ENCODE measurements at regions not wholly inside any gene's neighbourhood (a gene's known extent, or its start where the extent isn't known, plus 50 kb on each side); places are given as distances from the start of the nearest gene placed in this dataset.

GRCh38 chr14:97107080-97107479 is 309.9 kb downstream of the VRK1 start:
- H2BK15ac ChIP-seq (ENCODE audit: low read length), result no peak overlapping the region
- H3K27me3 ChIP-seq (ENCODE audit: control insufficient read depth in 3 of 3, insufficient read depth in 3 of 3, low read depth in 1 of 3, low read length in 3 of 3), result no peaks in the 10 kb centered on the region
- no peak overlapping the region for H3K14ac ChIP-seq (ENCODE audit: low read length)
- no peak overlapping the region for H2BK12ac ChIP-seq (ENCODE audit: low read length)
- H4K8ac ChIP-seq (ENCODE audit: low read depth, low read length), result no peak overlapping the region
- no peak for DNase-seq (ENCODE audit: low spot score)
- no peak overlapping the region for H2BK120ac ChIP-seq (ENCODE audit: low read depth, low read length)
- H3K9ac ChIP-seq (ENCODE audit: low read depth, low read length, poor library complexity), result no peak overlapping the region
- no peak overlapping the region for H3K4me3 ChIP-seq (ENCODE audit: low read length in 2 of 2)
- H4K91ac ChIP-seq (ENCODE audit: low read depth, low read length, poor library complexity), result no peak overlapping the region
- H3K9me3 ChIP-seq (replicated peaks in 1 of 2; ENCODE audit: control insufficient read depth in 2 of 2, insufficient read depth in 1 of 2, low read depth in 1 of 2, low read length in 2 of 2), result peaks cover 0 to 4% of the 10 kb centered on the region in 2 donors
- H3K36me3 ChIP-seq (replicated peaks in 1 of 2; ENCODE audit: control insufficient read depth in 2 of 2, insufficient read depth in 2 of 2, low read length in 2 of 2), result no peaks in the 10 kb centered on the region
- H3K18ac ChIP-seq (ENCODE audit: low read length), result no peak overlapping the region
- no peak overlapping the region for H3K23ac ChIP-seq (ENCODE audit: low read depth, low read length, poor library complexity)
- H2AFZ ChIP-seq (ENCODE audit: low read length), result no peak overlapping the region
- no peak overlapping the region for H2AK5ac ChIP-seq (ENCODE audit: low read depth, low read length)
- no peak overlapping the region for H2BK5ac ChIP-seq (ENCODE audit: low read length)
- no peak overlapping the region for H3K4ac ChIP-seq (ENCODE audit: low read length)
- no peak overlapping the region for H3K4me2 ChIP-seq (ENCODE audit: insufficient read depth, low read length, poor library complexity, severe bottlenecking)
- no CpG with 5 or more reads among the region's 9 CpGs for WGBS, 2 donors (ENCODE audit: extremely low coverage in 2 of 2, insufficient read length in 2 of 2, insufficient replicate concordance in 1 of 2)
- H3K79me1 ChIP-seq (ENCODE audit: low read depth, low read length), result no peaks in the 10 kb centered on the region
- H3K4me1 ChIP-seq (ENCODE audit: control insufficient read depth in 2 of 2, insufficient read depth in 1 of 2, low read depth in 1 of 2, low read length in 2 of 2), result no peaks in the 10 kb centered on the region
- no peak overlapping the region for H3K27ac ChIP-seq (replicated peaks; ENCODE audit: low read length)

- no peak overlapping the region for H2AFZ ChIP-seq (ENCODE audit: low read length)
- no peaks in the 10 kb centered on the region for H3K36me3 ChIP-seq (replicated peaks in 1 of 2; ENCODE audit: control insufficient read depth in 2 of 2, insufficient read depth in 2 of 2, low read length in 2 of 2)
- no peak overlapping the region for H3K4me3 ChIP-seq (ENCODE audit: low read length in 2 of 2)
- H2BK15ac ChIP-seq (ENCODE audit: low read length), result no peak overlapping the region
- H2BK120ac ChIP-seq (ENCODE audit: low read depth, low read length), result no peak overlapping the region
- no peak overlapping the region for H2BK12ac ChIP-seq (ENCODE audit: low read length)
- no peak overlapping the region for H3K18ac ChIP-seq (ENCODE audit: low read length)
- H4K8ac ChIP-seq (ENCODE audit: low read depth, low read length), result no peak overlapping the region
- H3K9ac ChIP-seq (ENCODE audit: low read depth, low read length, poor library complexity), result no peak overlapping the region
- WGBS, 2 donors (ENCODE audit: extremely low coverage in 2 of 2, insufficient read length in 2 of 2, insufficient replicate concordance in 1 of 2), result no CpG with 5 or more reads among the region's 4 CpGs
- no peak overlapping the region for H3K14ac ChIP-seq (ENCODE audit: low read length)
- H2AK5ac ChIP-seq (ENCODE audit: low read depth, low read length), result no peak overlapping the region
- H3K4me1 ChIP-seq (ENCODE audit: control insufficient read depth in 2 of 2, insufficient read depth in 1 of 2, low read depth in 1 of 2, low read length in 2 of 2), result no peaks in the 10 kb centered on the region
- no peaks in the 10 kb centered on the region for H3K79me1 ChIP-seq (ENCODE audit: low read depth, low read length)
- H3K4me2 ChIP-seq (ENCODE audit: insufficient read depth, low read length, poor library complexity, severe bottlenecking), result no peak overlapping the region
- no peak overlapping the region for H2BK5ac ChIP-seq (ENCODE audit: low read length)
- no peak for DNase-seq (ENCODE audit: low spot score)
- no peak overlapping the region for H3K4ac ChIP-seq (ENCODE audit: low read length)
- peaks cover 0 to 4% of the 10 kb centered on the region in 2 donors for H3K9me3 ChIP-seq (replicated peaks in 1 of 2; ENCODE audit: control insufficient read depth in 2 of 2, insufficient read depth in 1 of 2, low read depth in 1 of 2, low read length in 2 of 2)
- no peak overlapping the region for H4K91ac ChIP-seq (ENCODE audit: low read depth, low read length, poor library complexity)
- H3K27me3 ChIP-seq (ENCODE audit: control insufficient read depth in 3 of 3, insufficient read depth in 3 of 3, low read depth in 1 of 3, low read length in 3 of 3), result no peaks in the 10 kb centered on the region
- no peak overlapping the region for H3K23ac ChIP-seq (ENCODE audit: low read depth, low read length, poor library complexity)
- H3K27ac ChIP-seq (replicated peaks; ENCODE audit: low read length), result no peak overlapping the region
Observed at GRCh38 chr14:97107760-97108159, 310.6 kb downstream of the VRK1 start.

GRCh38 chr14:97109234-97109633 is 312.1 kb downstream of the VRK1 start:
- Histone ChIP-seq H3K27me3 (ENCODE audit: control insufficient read depth in 3 of 3, insufficient read depth in 3 of 3, low read depth in 1 of 3, low read length in 3 of 3) (no peaks in the 10 kb centered on the region), H4K91ac (ENCODE audit: low read depth, low read length, poor library complexity) (no peak overlapping the region), H3K9me3 (replicated peaks in 1 of 2; ENCODE audit: control insufficient read depth in 2 of 2, insufficient read depth in 1 of 2, low read depth in 1 of 2, low read length in 2 of 2) (peaks cover 0 to 4% of the 10 kb centered on the region in 2 donors), H3K4me1 (ENCODE audit: control insufficient read depth in 2 of 2, insufficient read depth in 1 of 2, low read depth in 1 of 2, low read length in 2 of 2) (peaks cover 0 to under 1% of the 10 kb centered on the region in 2 donors), H3K4me3 (ENCODE audit: low read length in 2 of 2) (peak overlapping the region in 1 of 2 donors; percentile 38), H2BK12ac (ENCODE audit: low read length) (no peak overlapping the region), H3K36me3 (replicated peaks in 1 of 2; ENCODE audit: control insufficient read depth in 2 of 2, insufficient read depth in 2 of 2, low read length in 2 of 2) (no peaks in the 10 kb centered on the region), H2AFZ (ENCODE audit: low read length) (no peak overlapping the region), H3K4me2 (ENCODE audit: insufficient read depth, low read length, poor library complexity, severe bottlenecking) (no peak overlapping the region), H2BK5ac (ENCODE audit: low read length) (no peak overlapping the region), H3K9ac (ENCODE audit: low read depth, low read length, poor library complexity) (no peak overlapping the region), H3K14ac (ENCODE audit: low read length) (no peak overlapping the region), H4K8ac (ENCODE audit: low read depth, low read length) (no peak overlapping the region), H3K23ac (ENCODE audit: low read depth, low read length, poor library complexity) (no peak overlapping the region), H3K4ac (ENCODE audit: low read length) (no peak overlapping the region), H2BK120ac (ENCODE audit: low read depth, low read length) (no peak overlapping the region), H3K79me1 (ENCODE audit: low read depth, low read length) (no peaks in the 10 kb centered on the region), H2AK5ac (ENCODE audit: low read depth, low read length) (no peak overlapping the region), H3K18ac (ENCODE audit: low read length) (no peak overlapping the region), H3K27ac (replicated peaks; ENCODE audit: low read length) (no peak overlapping the region), H2BK15ac (ENCODE audit: low read length) (no peak overlapping the region)
- no peak for DNase-seq (ENCODE audit: low spot score)
- no CpG with 5 or more reads among the region's 7 CpGs for WGBS, 2 donors (ENCODE audit: extremely low coverage in 2 of 2, insufficient read length in 2 of 2, insufficient replicate concordance in 1 of 2)

GRCh38 chr14:97113339-97113738 is 316.2 kb downstream of the VRK1 start:
- no peak for DNase-seq (ENCODE audit: low spot score)

More at GRCh38 chr14:97113339-97113738, 316.2 kb downstream of the VRK1 start:
- no peak overlapping the region for H3K27ac ChIP-seq (replicated peaks; ENCODE audit: low read length)
- H3K79me1 ChIP-seq (ENCODE audit: low read depth, low read length), result no peaks in the 10 kb centered on the region
- H3K4me3 ChIP-seq (ENCODE audit: low read length in 2 of 2), result no peak overlapping the region
- H4K91ac ChIP-seq (ENCODE audit: low read depth, low read length, poor library complexity), result no peak overlapping the region
- H3K14ac ChIP-seq (ENCODE audit: low read length), result no peak overlapping the region
- H3K9ac ChIP-seq (ENCODE audit: low read depth, low read length, poor library complexity), result no peak overlapping the region
- no peak overlapping the region for H2BK15ac ChIP-seq (ENCODE audit: low read length)
- H3K36me3 ChIP-seq (replicated peaks in 1 of 2; ENCODE audit: control insufficient read depth in 2 of 2, insufficient read depth in 2 of 2, low read length in 2 of 2), result no peaks in the 10 kb centered on the region
- H3K9me3 ChIP-seq (replicated peaks in 1 of 2; ENCODE audit: control insufficient read depth in 2 of 2, insufficient read depth in 1 of 2, low read depth in 1 of 2, low read length in 2 of 2), result peaks cover 0 to 4% of the 10 kb centered on the region in 2 donors
- H2AFZ ChIP-seq (ENCODE audit: low read length), result peak overlapping the region; percentile 47
- no peak overlapping the region for H4K8ac ChIP-seq (ENCODE audit: low read depth, low read length)
- no peak overlapping the region for H2BK120ac ChIP-seq (ENCODE audit: low read depth, low read length)
- no peaks in the 10 kb centered on the region for H3K27me3 ChIP-seq (ENCODE audit: control insufficient read depth in 3 of 3, insufficient read depth in 3 of 3, low read depth in 1 of 3, low read length in 3 of 3)
- no peak overlapping the region for H3K4ac ChIP-seq (ENCODE audit: low read length)
- no peak overlapping the region for H2AK5ac ChIP-seq (ENCODE audit: low read depth, low read length)
- no peak overlapping the region for H3K4me2 ChIP-seq (ENCODE audit: insufficient read depth, low read length, poor library complexity, severe bottlenecking)
- H3K18ac ChIP-seq (ENCODE audit: low read length), result no peak overlapping the region
- H2BK5ac ChIP-seq (ENCODE audit: low read length), result no peak overlapping the region
- no peak overlapping the region for H3K23ac ChIP-seq (ENCODE audit: low read depth, low read length, poor library complexity)
- peaks cover 0 to 2% of the 10 kb centered on the region in 2 donors for H3K4me1 ChIP-seq (ENCODE audit: control insufficient read depth in 2 of 2, insufficient read depth in 1 of 2, low read depth in 1 of 2, low read length in 2 of 2)
- no CpG with 5 or more reads among the region's 7 CpGs for WGBS, 2 donors (ENCODE audit: extremely low coverage in 2 of 2, insufficient read length in 2 of 2, insufficient replicate concordance in 1 of 2)
- no peak overlapping the region for H2BK12ac ChIP-seq (ENCODE audit: low read length)
